H1 (cell line): ENCODE measurements at regions not wholly inside any gene's neighbourhood (a gene's known extent, or its start where the extent isn't known, plus 50 kb on each side); places are given as distances from the start of the nearest gene placed in this dataset.

Source experiments
- SUZ12 ChIP-seq: fragments of 200-600 bp; sonication (generic); IDR thresholded peaks from 2 replicates; pipeline ENCODE4 v1.6.1; 2012; ENCODE audit warnings: mild to moderate bottlenecking, inconsistent platforms, low read length, moderate library complexity, mixed read lengths
- TF ChIP-seq, protein P1 (sequence below), 3 experiments: IDR thresholded peaks; 1 replicate in 2 of 3; 2 replicates in 1 of 3; pipeline versions ENCODE4 v1.5.1 to v1.6.1; 2011; ENCODE audit warnings: low read length in 3 of 3, mild to moderate bottlenecking in 3 of 3, inconsistent platforms in 2 of 3, low read depth in 1 of 3, moderate library complexity in 1 of 3; ENCODE audit not compliant: insufficient read depth in 1 of 3; ENCODE audit errors: control extremely low read depth in 1 of 3
- TF ChIP-seq, protein P2 (sequence below): IDR thresholded peaks from 2 replicates; pipeline ENCODE4 v1.6.1; 2012; ENCODE audit warnings: low read length, inconsistent platforms

DNA sequence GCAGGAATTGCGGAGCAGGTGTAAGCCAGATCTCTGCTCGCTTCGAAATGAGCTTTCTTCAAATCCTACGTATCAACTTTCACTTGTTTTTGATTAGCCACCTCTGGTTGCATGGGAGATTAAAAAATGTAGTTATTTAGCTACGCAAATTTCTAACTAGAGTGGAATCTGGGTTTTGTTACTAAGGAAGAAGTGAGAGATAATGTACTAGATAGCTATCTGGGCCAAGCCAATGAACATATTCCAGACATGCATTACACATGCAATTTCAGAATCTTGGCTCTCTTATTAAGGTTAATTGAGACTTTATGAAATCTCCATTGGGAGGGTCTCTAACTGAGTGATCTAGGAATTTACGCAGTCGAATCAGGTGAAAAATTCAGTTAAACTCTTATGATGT is 765.7 kb downstream of the DIPK2A start:
- TF ChIP-seq, protein P1, sequence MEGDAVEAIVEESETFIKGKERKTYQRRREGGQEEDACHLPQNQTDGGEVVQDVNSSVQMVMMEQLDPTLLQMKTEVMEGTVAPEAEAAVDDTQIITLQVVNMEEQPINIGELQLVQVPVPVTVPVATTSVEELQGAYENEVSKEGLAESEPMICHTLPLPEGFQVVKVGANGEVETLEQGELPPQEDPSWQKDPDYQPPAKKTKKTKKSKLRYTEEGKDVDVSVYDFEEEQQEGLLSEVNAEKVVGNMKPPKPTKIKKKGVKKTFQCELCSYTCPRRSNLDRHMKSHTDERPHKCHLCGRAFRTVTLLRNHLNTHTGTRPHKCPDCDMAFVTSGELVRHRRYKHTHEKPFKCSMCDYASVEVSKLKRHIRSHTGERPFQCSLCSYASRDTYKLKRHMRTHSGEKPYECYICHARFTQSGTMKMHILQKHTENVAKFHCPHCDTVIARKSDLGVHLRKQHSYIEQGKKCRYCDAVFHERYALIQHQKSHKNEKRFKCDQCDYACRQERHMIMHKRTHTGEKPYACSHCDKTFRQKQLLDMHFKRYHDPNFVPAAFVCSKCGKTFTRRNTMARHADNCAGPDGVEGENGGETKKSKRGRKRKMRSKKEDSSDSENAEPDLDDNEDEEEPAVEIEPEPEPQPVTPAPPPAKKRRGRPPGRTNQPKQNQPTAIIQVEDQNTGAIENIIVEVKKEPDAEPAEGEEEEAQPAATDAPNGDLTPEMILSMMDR (IDR thresholded peaks at IDR 0.05; ENCODE audit: control extremely low read depth in 1 of 3, insufficient read depth in 1 of 3, low read depth in 1 of 3, low read length in 3 of 3) = no peak
- TF ChIP-seq SUZ12 = no peak
- TF ChIP-seq, protein P2, sequence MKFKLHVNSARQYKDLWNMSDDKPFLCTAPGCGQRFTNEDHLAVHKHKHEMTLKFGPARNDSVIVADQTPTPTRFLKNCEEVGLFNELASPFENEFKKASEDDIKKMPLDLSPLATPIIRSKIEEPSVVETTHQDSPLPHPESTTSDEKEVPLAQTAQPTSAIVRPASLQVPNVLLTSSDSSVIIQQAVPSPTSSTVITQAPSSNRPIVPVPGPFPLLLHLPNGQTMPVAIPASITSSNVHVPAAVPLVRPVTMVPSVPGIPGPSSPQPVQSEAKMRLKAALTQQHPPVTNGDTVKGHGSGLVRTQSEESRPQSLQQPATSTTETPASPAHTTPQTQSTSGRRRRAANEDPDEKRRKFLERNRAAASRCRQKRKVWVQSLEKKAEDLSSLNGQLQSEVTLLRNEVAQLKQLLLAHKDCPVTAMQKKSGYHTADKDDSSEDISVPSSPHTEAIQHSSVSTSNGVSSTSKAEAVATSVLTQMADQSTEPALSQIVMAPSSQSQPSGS = no peak
